Stimulated activated CD4-positive, alpha-beta T cell treated with anti-CD3 and anti-CD28 coated beads, Interleukin-15, amount 100 ng/mL, for 1 hour (primary cell): ENCODE measurements at regions not wholly inside any gene's neighbourhood (a gene's known extent, or its start where the extent isn't known, plus 50 kb on each side); places are given as distances from the start of the nearest gene placed in this dataset.
A peak's percentile ranks its signal among the peaks of the same experiment; 100 is the strongest.
"Not testable (repeated sequence)": the region's sequence is repeated elsewhere in the genome, so short reads cannot be mapped to it uniquely, and the experiment has no call there.

Source experiments
- DNase-seq, 2 donors: peaks; one replicate each; pipeline ENCODE4 v3.0.0-alpha.2; 2020; ENCODE audit warnings: low read depth in 1 of 2, low spot score in 1 of 2

GRCh38 chr6:165010556-165011535 is 298.6 kb downstream of the C6orf118 start:
- no peak for DNase-seq

GRCh38 chr6:165008971-165009370 is 300.4 kb downstream of the C6orf118 start:
- no peak for DNase-seq

- DNase-seq: no peak
Observed at GRCh38 chr6:165002866-165003265, 306.5 kb downstream of the C6orf118 start.

GRCh38 chr6:165002358-165002757 is 307.0 kb downstream of the C6orf118 start:
- DNase-seq: no peak

- DNase-seq: no peak
Observed at GRCh38 chr6:165001502-165002157, 307.8 kb downstream of the C6orf118 start.

GRCh38 chr6:164998297-164998696 is 311.1 kb downstream of the C6orf118 start:
- no peak for DNase-seq

- DNase-seq: no peak
Observed at GRCh38 chr6:164996838-164997237, 312.6 kb downstream of the C6orf118 start.

GRCh38 chr6:164991573-164991972 is 317.8 kb downstream of the C6orf118 start:
- no peak for DNase-seq

GRCh38 chr6:164990901-164991300 is 318.5 kb downstream of the C6orf118 start:
- DNase-seq: no peak

GRCh38 chr6:164982389-164982788 is 327.0 kb downstream of the C6orf118 start:
- DNase-seq: no peak

GRCh38 chr6:164967102-164967501 is 342.3 kb downstream of the C6orf118 start:
- DNase-seq: no peak

GRCh38 chr6:164962805-164963204 is 346.6 kb downstream of the C6orf118 start:
- no peak for DNase-seq

- DNase-seq: no peak
Observed at GRCh38 chr6:164947164-164947563, 362.2 kb downstream of the C6orf118 start.

GRCh38 chr6:164942271-164942670 is 367.1 kb downstream of the C6orf118 start:
- DNase-seq: no peak

- DNase-seq: not testable (repeated sequence)
Observed at GRCh38 chr6:164933238-164933794, 376.1 kb downstream of the C6orf118 start.

GRCh38 chr6:164929408-164929977 is 379.9 kb downstream of the C6orf118 start:
- no peak for DNase-seq

- no peak for DNase-seq
Observed at GRCh38 chr6:164928728-164929407, 380.5 kb downstream of the C6orf118 start.

- DNase-seq: no peak
Observed at GRCh38 chr6:164928057-164928727, 381.2 kb downstream of the C6orf118 start.

- DNase-seq: peak in 1 of 2 donors; percentile 47
Observed at GRCh38 chr6:164927288-164928056, 381.9 kb downstream of the C6orf118 start.

- DNase-seq: no peak
Observed at GRCh38 chr6:164926686-164927085, 382.7 kb downstream of the C6orf118 start.
